GM12878 (cell line): ENCODE measurements at regions not wholly inside any gene's neighbourhood (a gene's known extent, or its start where the extent isn't known, plus 50 kb on each side); places are given as distances from the start of the nearest gene placed in this dataset.
A peak's percentile ranks its signal among the peaks of the same experiment; 100 is the strongest.

Source experiments
- ATAC-seq: fragments of 200-7000 bp; cut with Tn5 transposase; 3 replicates; pipeline ENCODE4 v1.9.1; 2020; ENCODE audit warnings: mild to moderate bottlenecking, moderate library complexity
- BruUV-seq: library from RNA; stranded (reverse); fragments of 400-500 nt; replicated peaks from 2 replicates; lab custom pipeline; 2021; lab: Mats Ljungman, UMichigan
- CTCF ChIA-PET: fragments of 300-600 bp; sonication (Branson Sonifier 250); formaldehyde crosslinking; extraction: SDS; loops from one replicate; lab custom pipeline; 2021; ENCODE audit warnings: inconsistent platforms; lab: Yijun Ruan, JAX
- POLR2A ChIA-PET: fragments of 350-600 bp; formaldehyde crosslinking; extraction: SDS; loops from one replicate; lab custom pipeline; 2021; ENCODE audit warnings: inconsistent platforms; lab: Charles Lee
- RAD21 ChIA-PET: fragments of 300-600 bp; sonication (Branson Sonifier 250); formaldehyde crosslinking; loops from one replicate; lab custom pipeline; 2023; ENCODE audit warnings: antibody characterized with exemption; ENCODE audit not compliant: unreplicated experiment; lab: Charles Lee
- SMC1A ChIA-PET: fragments of 300-600 bp; sonication (Branson Sonifier 250); formaldehyde crosslinking; loops from one replicate; lab custom pipeline; 2023; ENCODE audit not compliant: unreplicated experiment, uncharacterized antibody; lab: Charles Lee
- DNase-seq: peaks from one replicate; pipeline ENCODE4 v3.0.0-alpha.2; 2011; ENCODE audit warnings: low read depth, low spot score
- FAIRE-seq: peaks from 3 replicates; lab custom pipeline; 2011; peaks lifted over from hg19 to GRCh38; lab: Jason Lieb, UNC
- H2AFZ ChIP-seq: 2 replicates; pipeline ENCODE4 v1.6.0; 2011; ENCODE audit warnings: low read depth, low read length, control low read depth; ENCODE audit not compliant: control insufficient read depth
- H3K27ac ChIP-seq: 2 replicates; pipeline ENCODE4 v1.5.1; 2011; ENCODE audit warnings: control low read depth; ENCODE audit not compliant: control insufficient read depth, insufficient read depth
- H3K27me3 ChIP-seq, 2 experiments: replicated peaks in 1 of 2; 2 replicates each; pipeline versions ENCODE4 v1.6.0 to v1.6.1; 2011; ENCODE audit warnings: low read length in 1 of 2; ENCODE audit not compliant: control insufficient read depth in 2 of 2, insufficient read depth in 2 of 2
- H3K36me3 ChIP-seq, 2 experiments: 2 replicates each; pipeline ENCODE4 v1.5.1; 2011; ENCODE audit warnings: low read length in 1 of 2; ENCODE audit not compliant: control insufficient read depth in 2 of 2, insufficient read depth in 2 of 2
- H3K4me1 ChIP-seq: 2 replicates; pipeline ENCODE4 v1.6.1; 2011; ENCODE audit warnings: mild to moderate bottlenecking, low read length, moderate library complexity, mixed read lengths; ENCODE audit not compliant: control insufficient read depth, insufficient read depth
- H3K4me2 ChIP-seq: 2 replicates; pipeline ENCODE4 v1.6.0; 2011; ENCODE audit warnings: control low read depth; ENCODE audit not compliant: control insufficient read depth, insufficient read depth
- H3K4me3 ChIP-seq: fragments of 200-600 bp; sonication (generic); 2 replicates; pipeline ENCODE4 v1.5.1; 2016
- H3K79me2 ChIP-seq: 2 replicates; pipeline ENCODE4 v1.6.0; 2011; ENCODE audit warnings: low read length; ENCODE audit not compliant: control insufficient read depth, insufficient read depth
- H3K9ac ChIP-seq: 2 replicates; pipeline ENCODE4 v1.8.0; 2011; ENCODE audit warnings: low read length, control low read depth, mixed read lengths; ENCODE audit not compliant: control insufficient read depth, insufficient read depth
- H3K9me3 ChIP-seq: replicated peaks from 3 replicates; pipeline ENCODE4 v1.5.1; 2011; ENCODE audit warnings: mild to moderate bottlenecking, low read length; ENCODE audit not compliant: control insufficient read depth, insufficient read depth
- H4K20me1 ChIP-seq: 2 replicates; pipeline ENCODE4 v1.6.0; 2011; ENCODE audit not compliant: control insufficient read depth, insufficient read depth
- CREM ChIP-seq: IDR thresholded peaks from 2 replicates; pipeline ENCODE4 v1.6.1; 2014; ENCODE audit warnings: antibody characterized with exemption, low read depth
- EGR1 ChIP-seq, 2 experiments: IDR thresholded peaks; 1 replicate in 1 of 2; 2 replicates in 1 of 2; pipeline ENCODE4 v1.6.1; 2011 to 2012; ENCODE audit warnings: low read depth in 2 of 2, low read length in 2 of 2, borderline replicate concordance in 1 of 2, mild to moderate bottlenecking in 1 of 2, moderate library complexity in 1 of 2
- HCFC1 ChIP-seq: fragments of 150-350 bp; IDR thresholded peaks from 2 replicates; pipeline ENCODE4 v1.6.1; 2014; ENCODE audit warnings: low read length
- NFYB ChIP-seq: IDR thresholded peaks from 2 replicates; pipeline ENCODE4 v1.6.1; 2011; ENCODE audit warnings: low read depth, mild to moderate bottlenecking, low read length, improper control_type of control experiment, moderate library complexity; ENCODE audit not compliant: insufficient read depth
- YBX1 ChIP-seq: fragments of 450-650 bp; IDR thresholded peaks from 2 replicates; pipeline ENCODE4 v1.6.1; 2016; ENCODE audit warnings: antibody characterized with exemption
- WGBS: methylation state at CpG from one replicate; pipeline ENCODE4 v1.1.6; 2016; ENCODE audit warnings: low lambda C conversion rate; ENCODE audit not compliant: insufficient replicate concordance, insufficient coverage; ENCODE audit errors: missing lambda C conversion rate; 5-methylcytosine and 5-hydroxymethylcytosine counted together
- in situ Hi-C: fragments of 300-500 bp; cut with MboI; formaldehyde crosslinking; loops from 9 replicates; pipeline ENCODE4 v1.14.3; 2018; ENCODE audit warnings: mixed read lengths
- intact Hi-C: fragments of 100-400 bp; cut with micrococcal nuclease; formaldehyde crosslinking; loops from one replicate; pipeline ENCODE4 v1.14.2; 2022; ENCODE audit not compliant: unreplicated experiment

DNA sequence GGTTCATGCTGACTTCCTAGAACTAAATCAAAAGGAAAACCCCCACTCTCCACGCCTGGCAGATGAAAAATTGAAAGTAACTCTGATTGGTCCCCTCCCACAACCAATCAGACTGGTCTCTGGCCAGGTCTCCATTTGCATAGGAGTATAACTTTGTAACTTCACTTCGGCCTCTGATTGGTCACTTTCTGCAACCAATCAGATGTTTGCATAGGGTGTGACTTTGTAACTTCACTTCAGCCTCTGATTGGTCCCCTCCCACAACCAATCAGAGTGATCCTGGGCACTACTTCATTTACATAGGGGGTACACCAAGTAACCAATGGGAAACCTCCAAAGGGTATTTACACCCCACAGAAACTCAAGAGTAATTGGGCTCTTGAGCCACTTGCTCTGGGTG, 306.6 kb upstream of the PFKP start:
- Histone ChIP-seq H3K9ac (no peak overlapping the region), H3K9me3 (no peaks in the 10 kb centered on the region; the same call in 2 of the 3 replicates), H4K20me1 (no peaks in the 10 kb centered on the region), H3K27ac (no peak overlapping the region), H3K79me2 (no peaks in the 10 kb centered on the region), H3K4me2 (no peak overlapping the region), H3K27me3 (no peaks in the 10 kb centered on the region), H3K4me3 (no peak overlapping the region), H3K4me1 (no peaks in the 10 kb centered on the region), H3K36me3 (no peaks in the 10 kb centered on the region), H2AFZ (no peak overlapping the region)
- ChIA-PET CTCF (no interaction called here), RAD21 (no interaction called here), POLR2A (no interaction called here), SMC1A (no interaction called here)
- 3% methylated on average over 2 of the region's 2 CpGs for WGBS
- FAIRE-seq, result no peak
- BruUV-seq, result no TSS peak
- in situ Hi-C loops, result no loop called here
- DNase-seq, result no peak
- ATAC-seq, result peak; percentile 23
- TF ChIP-seq EGR1 (IDR thresholded peaks at IDR 0.05; ENCODE audit: borderline replicate concordance in 1 of 2, low read depth in 2 of 2, low read length in 2 of 2) (no peak), NFYB (peak; percentile 48; the same call in 1 of the 2 replicates)
- intact Hi-C loops, result no loop called here

DNA sequence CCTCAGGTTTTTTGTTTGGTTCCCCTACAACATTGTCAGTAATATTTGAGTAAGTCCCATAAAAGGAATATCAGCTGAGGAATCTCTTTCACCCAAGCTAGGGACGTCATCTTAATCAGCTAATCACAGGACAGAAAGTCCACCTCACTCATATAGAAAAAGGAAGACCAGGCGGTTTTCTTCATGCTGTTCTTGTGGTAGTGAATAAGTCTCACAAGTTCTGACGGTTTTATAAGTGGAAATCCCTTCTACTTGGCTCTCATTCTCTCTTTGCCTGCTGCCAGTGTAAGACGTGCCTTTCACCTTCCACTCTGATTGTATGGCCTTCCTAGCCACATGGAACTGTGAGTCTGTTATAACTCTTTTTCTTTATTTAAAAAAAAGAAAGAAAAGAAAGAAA, 308.1 kb upstream of the PFKP start:
- H4K20me1 ChIP-seq, result no peaks in the 10 kb centered on the region
- H3K36me3 ChIP-seq, result no peaks in the 10 kb centered on the region
- SMC1A ChIA-PET, result interaction anchor here (0.8 kb wide), 1 partner anchor 179 kb away, joined by 3 read pairs; no protein-coding TSS in a partner anchor
- H3K4me3 ChIP-seq, result no peak overlapping the region
- RAD21 ChIA-PET, result no interaction called here
- in situ Hi-C loops, result no loop called here
- H3K4me2 ChIP-seq, result no peak overlapping the region
- DNase-seq (peak; percentile 28), FAIRE-seq (no peak), ATAC-seq (peak; percentile 76)
- H3K27me3 ChIP-seq, result no peaks in the 10 kb centered on the region
- CTCF ChIA-PET, result no interaction called here
- no peaks in the 10 kb centered on the region; the same call in 2 of the 3 replicates for H3K9me3 ChIP-seq
- POLR2A ChIA-PET, result no interaction called here
- no peaks in the 10 kb centered on the region for H3K79me2 ChIP-seq
- no peak overlapping the region for H3K9ac ChIP-seq
- no peak overlapping the region for H2AFZ ChIP-seq
- TF ChIP-seq CREM (no peak), HCFC1 (no peak), YBX1 (no peak)
- TF ChIP-seq, all 136 proteins: peak for 0
- no TSS peak for BruUV-seq
- WGBS, result 2% methylated on average over 4 of the region's 4 CpGs
- intact Hi-C loops, result loop anchor here (2.0 kb wide), 1 partner anchor 34 kb away; no protein-coding TSS in a partner anchor
- H3K27ac ChIP-seq, result no peak overlapping the region
- H3K4me1 ChIP-seq, result no peaks in the 10 kb centered on the region
